ELF-1 (cell line): ENCODE measurements at regions not wholly inside any gene's neighbourhood (a gene's known extent, or its start where the extent isn't known, plus 50 kb on each side); places are given as distances from the start of the nearest gene placed in this dataset.
A peak's percentile ranks its signal among the peaks of the same experiment; 100 is the strongest.

ENCODE experiments used
- DNase-seq: peaks from one replicate; pipeline ENCODE4 v3.0.0-alpha.2; 2016; ENCODE audit warnings: low read depth, low spot score

DNA sequence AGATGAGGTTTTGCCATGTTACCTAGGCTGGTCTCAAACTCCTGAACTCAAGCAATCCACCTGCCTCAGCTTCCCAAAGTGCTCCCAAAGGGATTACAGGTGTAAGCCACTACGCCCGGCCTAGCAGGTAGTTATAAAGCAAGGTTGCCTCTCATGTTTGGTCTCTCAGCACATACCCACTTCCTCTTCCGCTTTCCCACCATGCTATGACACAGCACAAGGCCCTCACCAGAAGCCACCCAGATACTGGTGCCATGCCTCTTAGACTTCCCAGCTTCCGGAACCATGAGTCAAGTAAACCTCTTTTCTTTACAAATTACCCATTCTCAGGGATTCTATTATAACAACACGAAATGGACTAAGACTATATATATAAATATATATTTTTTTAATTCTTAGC lies 143.6 kb downstream of the COPRS start:
- DNase-seq: no peak

DNA sequence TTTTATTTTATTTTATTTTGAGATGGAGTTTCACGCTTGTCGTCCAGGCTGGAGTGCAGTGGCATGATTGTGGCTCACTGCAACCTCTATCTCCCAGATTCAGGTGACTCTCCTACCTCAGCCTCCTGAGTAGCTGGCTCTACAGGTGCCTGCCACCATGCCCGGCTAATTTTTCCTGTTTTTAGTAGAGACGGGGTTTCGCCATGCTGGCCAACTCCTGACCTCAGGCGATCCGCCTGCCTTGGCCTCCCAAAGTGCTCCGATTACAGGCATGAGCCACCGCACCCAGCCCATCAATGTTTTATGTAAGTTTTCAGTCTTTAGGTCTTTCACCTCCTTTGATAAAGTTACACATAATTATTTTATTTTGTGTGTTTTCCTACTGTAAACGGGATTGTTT lies 154.6 kb downstream of the COPRS start:
- no peak for DNase-seq

DNA sequence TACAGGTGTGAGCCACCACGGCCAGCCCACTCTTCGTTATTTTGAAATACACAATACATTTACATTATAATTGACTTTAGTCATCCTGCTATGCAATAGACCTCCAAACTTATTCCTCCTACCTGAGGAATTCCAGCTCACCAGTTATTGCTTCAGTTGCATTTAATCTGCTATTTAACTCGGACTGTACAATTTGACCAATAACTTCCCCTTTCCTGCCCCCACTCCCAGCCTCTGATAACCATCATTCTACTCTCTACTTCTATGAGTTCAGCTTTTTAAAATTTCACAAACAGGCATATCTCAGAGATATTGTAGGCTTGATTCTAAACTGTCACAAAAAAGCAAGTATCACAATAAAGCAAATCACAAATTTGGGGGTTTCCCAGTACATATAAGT lies 157.0 kb downstream of the COPRS start:
- no peak for DNase-seq

DNA sequence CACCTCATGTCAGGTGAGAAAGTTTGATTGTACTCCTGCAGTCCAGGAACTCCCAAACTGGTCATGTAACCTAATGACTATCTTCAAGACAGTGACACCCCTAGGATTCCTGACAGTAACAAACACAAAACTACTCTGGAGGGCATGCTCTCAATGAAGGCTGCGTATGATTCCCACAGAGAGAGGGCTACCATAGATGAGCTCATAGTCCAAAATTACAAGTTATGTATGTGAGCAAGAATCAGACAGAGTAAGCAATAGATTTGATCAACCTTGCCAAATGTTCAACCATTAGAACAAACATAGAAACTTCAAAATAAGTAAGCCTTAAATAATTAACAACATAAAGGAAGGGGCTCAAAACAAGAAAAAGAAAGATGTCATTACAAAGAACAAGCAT lies 158.1 kb downstream of the COPRS start:
- DNase-seq: no peak

DNA sequence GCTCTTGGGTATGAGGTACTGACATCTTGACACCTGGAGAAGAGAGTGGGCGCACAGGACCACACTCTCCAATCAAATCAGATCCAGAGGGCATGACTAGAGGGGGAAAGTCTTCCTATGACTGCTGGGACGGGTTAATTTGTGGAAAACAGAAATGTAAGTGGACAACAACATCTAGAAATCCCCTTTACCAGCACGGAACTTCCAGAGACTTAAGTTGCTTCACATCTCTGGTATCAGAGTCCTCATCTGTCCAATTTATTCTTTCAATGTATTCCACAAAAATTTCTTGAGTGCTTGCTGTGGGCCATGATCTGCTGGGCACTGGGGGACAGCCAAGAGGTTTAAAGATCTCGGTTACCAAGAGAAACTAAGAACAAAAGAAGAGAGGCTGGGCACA lies 159.2 kb downstream of the COPRS start:
- no peak for DNase-seq

DNA sequence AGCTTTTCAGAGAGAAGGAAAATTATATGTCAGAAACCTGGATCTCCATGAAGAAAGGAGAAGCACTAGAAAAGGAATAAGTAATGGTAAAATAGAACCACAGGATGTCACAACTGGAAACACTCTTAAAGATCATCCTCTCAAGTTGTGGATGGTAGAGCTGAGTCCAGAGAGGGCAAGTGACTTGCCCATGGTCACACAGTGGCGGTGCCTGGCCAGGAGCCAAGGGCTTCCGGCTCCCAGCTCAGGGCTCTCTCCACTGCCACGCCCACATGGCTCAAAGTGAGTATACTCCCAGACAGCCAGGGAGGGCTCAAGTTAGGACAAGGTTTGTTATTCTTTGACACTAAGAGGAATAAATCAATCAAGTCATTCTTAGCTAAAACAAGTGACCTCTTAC lies 159.8 kb downstream of the COPRS start:
- DNase-seq: no peak

DNA sequence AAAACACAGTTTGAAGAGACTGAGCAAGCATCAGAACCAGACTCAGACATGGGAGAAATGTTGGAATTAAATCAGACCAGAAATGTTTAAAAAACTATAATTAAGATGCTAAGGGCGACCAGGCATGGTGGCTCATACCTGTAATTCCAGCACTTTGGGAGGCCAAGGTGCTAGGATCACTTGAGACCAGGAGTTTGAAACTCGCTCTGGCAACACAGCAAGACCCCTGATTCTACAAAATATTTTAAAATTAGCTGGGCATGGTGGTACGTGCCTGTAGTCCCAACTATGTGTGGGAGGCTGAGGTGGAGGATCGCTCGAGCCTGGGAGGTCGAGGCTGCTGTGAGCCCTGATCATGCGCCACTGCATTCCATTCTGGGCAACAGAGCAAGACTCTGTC lies 160.3 kb downstream of the COPRS start:
- DNase-seq: no peak

DNA sequence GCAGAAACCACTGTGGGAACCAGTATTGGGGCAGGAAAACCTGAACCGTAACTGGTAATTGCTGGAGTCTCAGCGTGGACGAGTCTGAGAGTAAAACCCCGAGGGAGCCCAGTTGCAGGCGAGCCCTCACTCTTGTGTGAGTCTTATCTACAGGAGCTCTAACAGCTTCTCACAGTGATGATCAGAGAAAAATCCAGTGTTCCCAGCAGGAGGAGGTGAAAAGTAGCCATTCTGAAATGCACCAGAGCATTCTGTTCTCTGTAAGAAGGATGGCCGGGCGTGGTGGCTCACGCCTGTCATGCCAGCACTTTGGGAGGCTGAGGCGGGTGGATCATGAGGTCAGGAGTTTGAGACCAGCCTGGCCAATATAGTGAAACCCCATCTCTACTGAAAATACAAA lies 161.2 kb downstream of the COPRS start:
- DNase-seq: no peak

DNA sequence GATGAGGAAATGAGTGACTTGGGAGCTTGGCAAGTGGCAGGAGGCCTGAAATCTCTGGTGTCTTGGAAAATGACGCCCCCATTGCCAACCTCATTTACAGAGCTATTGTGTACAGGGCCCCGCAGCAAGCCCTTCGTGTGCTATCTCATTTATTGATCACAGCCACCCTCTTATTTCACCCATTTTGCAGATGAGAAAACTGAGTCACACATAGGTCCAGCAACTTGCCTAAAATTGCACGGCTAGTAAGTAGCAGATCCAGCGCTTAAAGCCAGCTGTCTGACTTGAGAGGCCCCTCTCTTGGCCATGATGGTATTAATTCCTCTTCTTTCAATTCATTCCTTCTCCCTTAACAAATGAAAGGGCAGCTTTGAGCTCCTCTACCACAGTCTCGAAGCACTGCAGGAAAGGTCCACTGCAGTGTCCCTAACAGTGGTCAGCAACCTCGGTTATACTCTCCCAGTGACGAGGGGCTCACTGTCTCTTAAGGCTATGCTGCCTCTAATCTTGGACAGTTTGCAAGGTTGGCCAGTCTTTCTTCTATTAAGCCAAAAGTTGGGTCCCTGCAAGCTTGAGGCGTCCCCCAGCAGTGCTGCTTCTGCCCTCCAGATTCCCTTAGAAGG lies 162.2 kb downstream of the COPRS start:
- no peak for DNase-seq

DNA sequence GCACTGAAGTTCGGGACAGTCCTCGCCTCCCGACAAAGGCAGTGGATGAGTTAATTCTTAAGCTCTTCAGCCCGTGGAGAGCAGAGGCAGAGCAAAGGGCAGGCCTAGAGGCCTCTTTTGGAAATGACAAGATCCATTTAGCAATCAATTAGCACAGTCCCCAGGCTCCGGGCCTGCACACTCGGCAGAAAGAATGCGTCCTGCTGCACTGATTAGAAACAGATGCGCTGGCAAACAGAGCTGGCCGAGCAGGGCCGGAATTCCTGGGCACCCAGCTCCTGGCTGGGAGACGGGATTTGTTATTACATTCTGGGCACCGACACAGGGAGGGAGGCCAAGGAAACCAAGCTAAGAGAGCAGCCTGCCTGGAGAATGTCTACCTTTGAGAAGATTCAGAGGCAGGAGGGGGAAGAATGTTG lies 162.9 kb downstream of the COPRS start:
- DNase-seq: peak; percentile 94

DNA sequence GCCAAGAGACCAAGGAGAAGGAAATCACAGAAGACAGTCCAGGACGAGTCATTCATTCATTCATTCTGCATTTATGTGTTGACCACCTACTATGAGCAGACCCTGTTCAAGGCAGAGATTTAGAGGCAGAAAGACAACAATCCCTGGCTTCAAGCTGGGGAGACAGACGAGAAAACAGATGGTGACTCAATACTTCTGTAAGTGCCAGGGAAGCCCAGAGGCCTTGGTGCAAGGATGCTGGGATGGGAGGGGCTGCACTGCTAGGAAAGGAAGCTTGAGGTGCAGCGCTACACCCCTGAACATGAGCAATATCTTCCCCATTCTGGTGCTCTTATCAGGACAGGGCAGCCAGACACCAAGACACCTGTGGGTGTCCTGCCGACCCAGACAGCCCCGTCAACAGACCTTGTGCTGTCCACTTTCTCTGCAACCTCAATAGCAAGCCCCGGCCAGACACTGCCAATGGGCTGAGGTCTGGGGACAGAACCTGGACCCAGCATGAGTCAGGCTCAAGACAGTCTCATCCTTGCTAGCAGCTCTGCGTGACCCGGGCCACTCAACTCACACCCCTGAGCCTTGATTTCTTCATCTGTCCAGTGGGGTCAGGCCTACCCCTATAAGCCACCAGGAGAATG lies 163.5 kb downstream of the COPRS start:
- no peak for DNase-seq

DNA sequence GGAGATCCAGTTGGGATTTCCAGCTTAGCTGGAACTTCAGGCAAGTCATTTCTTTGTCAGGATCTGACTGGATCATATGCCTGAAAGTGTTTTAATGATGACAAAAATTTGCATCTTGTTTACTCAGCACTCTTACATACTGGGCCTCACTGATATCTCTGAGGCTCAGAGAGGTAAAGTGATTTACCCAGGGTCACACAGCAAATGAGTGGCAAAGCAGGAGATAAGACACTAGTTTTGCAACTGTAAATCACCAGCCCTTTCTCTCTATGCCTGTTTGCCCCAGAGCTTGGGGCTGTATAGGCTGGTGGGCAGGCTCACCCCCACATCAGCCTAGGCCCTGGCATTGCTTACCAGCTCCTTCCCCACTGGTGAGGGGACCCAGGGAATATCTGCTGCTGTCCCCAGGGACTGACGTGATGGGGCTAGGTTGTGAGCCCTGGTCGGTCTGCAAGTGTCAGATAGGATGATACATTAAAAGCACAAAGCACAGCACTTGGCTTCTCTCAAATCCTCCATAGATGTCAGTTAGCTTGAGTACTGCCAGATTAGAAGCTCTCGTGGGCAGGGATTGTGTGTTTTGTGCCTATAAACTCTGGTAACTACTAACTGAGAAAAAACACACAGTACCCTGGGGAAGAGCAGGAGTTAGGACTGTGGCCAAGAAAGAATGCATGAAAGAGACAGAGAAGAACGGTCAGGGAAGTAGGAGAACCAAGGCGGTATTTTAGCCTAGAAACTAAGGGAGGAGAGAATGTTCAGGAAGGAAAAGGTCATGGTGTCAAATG lies 165.4 kb downstream of the COPRS start:
- DNase-seq: no peak

DNA sequence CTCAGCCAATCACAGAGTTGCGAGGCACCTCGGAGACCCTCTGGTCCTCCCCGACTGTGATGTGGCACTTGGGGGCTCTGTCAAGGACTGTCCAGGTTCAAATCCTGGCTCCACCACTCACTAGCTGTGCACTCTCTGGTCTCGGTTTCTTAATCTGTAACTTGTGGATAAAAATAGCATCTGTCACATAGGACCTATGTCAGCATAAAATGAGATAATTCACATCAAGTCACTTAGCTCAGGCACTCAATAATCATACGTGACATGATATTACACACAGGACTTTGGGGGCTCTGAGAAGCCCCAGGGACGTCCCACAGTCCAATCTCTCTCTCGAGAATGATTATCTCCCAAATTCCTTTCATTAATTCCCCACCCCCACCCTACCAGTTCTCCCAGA lies 166.4 kb downstream of the COPRS start:
- no peak for DNase-seq

DNA sequence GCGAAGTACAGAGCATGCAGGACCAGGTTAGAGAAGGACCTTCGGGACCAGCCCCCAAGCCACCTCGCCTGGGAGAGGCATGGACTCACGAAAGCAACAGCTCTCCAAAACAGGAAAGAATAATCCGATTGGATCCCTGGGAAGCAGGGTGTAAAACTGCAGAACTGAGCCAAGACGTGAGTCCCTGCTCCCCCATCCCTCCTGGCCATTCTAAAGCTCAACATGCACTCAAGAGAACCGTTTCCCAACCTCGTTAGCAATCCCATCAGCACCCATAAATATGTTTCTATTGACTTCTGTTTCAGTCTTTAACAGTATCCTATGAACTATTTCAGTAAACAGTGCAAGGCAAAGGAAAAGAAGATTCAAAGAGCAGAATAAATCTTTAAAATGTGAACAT lies 167.0 kb downstream of the COPRS start:
- no peak for DNase-seq

DNA sequence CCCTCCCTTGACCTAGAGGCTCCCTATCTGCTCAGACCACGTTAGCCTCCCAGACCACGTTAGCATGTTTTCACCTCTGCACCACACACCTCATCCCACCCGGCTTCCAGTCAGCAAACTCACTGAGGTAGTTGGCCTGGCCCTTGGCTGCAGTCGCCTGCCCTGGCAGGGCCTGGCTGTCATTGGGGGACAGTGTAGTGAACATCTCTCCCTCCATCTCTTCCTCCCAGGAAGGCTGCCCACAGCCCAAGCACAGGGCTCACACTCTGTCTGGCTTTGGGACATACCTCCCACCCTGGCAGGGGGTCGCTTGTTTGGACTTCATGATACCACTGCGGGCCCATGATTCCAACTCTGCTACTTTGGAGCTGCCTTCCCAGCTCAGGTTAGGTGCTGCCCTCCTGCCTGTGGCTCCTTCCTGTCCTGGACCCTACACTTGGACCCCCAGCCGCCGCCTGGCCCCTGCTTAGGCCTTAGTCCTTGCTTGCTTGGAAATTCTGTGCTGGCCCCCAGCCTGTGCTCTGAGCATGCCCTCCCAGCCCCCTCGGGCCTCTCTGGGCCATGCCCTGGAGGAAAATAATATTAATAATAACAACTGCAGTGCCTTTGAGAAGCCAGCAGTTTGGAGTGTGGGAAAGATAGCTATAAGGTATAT lies 167.7 kb downstream of the COPRS start:
- no peak for DNase-seq

DNA sequence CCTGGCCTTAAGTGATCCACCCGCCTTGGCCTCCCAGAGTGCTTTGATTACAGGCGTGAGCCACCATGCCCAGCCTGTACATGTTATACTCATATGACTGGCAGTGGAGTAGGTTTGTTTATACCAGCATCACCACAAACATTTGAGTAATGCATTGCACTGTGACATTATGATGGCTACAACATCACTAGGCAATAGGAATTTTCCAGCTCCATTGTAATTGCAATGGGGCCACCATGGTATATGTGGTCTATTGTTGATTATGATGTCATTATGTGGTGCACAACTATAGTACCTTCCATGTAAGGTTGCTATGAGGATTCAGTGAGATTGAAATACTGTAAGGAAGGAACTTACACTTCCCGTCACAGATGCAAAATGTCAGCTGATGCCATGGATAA lies 168.9 kb downstream of the COPRS start:
- no peak for DNase-seq

DNA sequence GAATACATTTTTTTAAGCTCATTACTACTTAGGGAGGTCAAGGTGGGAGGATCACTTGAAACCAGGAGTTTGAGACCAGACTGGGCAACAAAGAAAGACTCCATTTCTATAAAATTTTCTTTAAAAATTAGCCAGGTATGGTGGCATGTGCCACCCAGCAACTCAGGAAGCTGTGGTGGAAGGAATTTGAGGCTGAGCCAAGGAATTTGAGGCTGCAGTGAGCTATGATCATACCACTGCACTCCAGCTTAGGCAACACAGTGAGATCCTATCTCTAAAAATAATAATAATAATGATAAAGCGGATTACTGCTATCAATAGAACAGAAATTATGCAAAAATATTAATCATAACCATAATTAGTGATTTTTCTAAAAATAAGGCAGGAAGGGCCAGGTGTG lies 170.3 kb downstream of the COPRS start:
- DNase-seq: no peak

DNA sequence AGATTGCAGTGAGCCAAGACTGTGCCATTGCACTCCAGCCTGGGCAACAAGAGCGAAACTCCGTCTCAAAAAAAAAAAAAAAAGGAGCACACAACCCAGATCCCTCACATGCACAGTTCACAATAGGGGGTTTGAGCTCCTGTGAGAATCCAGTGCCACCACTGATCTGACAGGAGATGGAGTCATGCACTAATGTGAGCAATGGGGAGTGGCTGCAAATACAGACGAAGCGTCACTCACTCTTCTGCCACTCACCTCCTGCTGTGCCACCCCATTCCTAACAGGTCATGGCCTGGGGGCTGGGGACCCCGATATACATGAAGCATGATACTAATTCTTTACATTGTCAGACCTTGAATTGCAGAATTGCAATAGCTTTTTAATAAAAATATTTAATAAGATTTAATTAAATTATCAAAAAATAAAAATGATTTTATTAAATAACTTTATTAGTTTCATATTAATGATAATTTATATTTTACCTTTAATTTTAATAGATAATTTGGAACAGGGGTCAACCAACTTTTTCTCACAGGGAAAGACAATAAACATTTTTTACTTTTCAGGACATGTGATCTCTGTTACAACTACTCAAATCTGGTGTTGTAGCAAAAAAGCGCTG lies 171.4 kb downstream of the COPRS start:
- DNase-seq: no peak

DNA sequence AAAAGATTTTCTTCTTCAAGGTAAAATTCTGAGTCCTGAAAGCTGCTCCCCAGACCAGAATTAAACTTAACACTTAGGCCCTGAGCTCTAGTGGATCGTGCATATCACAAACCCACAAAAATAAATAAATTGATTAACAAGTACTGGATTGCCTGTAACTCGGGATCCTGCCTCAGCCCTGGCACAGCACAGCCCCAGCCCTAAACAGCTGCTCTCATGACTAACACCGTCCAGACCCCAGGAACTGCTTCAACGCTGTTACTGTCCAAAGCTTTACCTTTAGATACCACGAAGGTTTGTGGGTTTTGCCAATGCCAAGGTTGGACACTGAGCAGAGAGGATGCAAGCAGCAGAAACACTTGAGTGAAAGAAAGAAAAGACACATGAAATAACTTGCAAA lies 172.5 kb downstream of the COPRS start:
- no peak for DNase-seq

DNA sequence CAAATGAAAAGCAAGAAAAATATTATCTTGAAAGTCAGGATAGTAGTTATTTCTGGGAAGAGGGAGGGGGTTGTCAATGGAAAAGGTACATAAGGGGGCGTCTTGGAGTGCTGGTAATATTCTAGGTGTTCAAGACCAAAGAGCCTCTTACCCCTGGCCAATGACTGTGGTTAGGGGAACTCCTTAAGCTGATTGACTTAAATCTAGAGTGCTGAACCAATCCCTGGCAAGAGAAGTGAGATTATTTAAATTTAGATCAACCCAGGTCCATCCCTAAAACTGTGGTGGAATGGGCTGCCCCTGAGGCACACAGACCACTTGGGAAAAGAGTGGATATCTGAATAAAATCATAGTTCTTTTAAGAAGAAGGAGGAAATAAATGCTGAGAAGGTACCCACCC lies 174.1 kb downstream of the COPRS start:
- no peak for DNase-seq

DNA sequence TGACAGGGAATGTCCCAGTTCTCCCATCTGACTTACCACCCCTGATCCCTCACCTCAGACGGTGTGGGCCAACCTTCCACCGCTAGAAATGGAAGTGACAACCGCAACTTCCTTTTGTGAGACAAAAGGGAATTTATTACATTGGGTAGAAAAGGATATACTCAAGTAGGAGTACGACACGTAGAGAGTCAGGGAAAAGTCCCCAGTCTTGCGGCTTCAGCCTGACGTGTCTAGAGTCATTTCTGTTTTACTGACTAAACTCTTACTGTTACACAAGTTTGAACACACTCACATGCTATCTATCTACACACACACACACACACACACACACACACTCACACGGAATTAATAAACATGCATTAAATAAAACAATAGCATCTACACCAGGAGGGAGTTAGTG lies 178.9 kb downstream of the COPRS start:
- no peak for DNase-seq

DNA sequence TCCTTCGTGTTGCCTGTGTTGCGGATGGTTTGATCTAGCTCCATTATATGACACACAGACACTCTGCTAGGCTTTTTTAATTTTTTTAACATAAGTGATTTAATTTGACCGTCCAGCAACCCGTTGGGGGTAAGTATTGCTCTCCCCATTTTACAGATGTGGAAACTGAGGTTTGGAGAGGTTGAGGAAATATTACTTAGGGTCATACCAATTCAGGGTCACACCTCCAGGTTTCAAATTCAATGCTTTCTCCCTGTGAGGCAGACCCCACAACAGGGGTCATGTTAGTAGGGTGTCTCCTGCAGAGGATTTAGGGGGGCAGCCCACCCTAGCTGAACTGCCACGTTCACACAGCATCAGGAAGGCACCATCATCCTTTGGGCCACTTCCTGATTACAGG lies 179.4 kb downstream of the COPRS start:
- no peak for DNase-seq
